GM21381 (cell line): ENCODE measurements at regions not wholly inside any gene's neighbourhood (a gene's known extent, or its start where the extent isn't known, plus 50 kb on each side); places are given as distances from the start of the nearest gene placed in this dataset.

ENCODE experiments used
- ATAC-seq: cut with Tn5 transposase; IDR thresholded peaks from one replicate; pipeline ENCODE4 v1.9.1; 2021; ENCODE audit warnings: mild to moderate bottlenecking, moderate library complexity; ENCODE audit not compliant: unreplicated experiment

GRCh38 chr12:42812086-42812485 lies 222.5 kb upstream of the PRICKLE1 start:
- no peak for ATAC-seq

- no peak for ATAC-seq
These were observed 220.5 kb upstream of the PRICKLE1 start for GRCh38 chr12:42810006-42810405.

GRCh38 chr12:42809226-42809625 lies 219.7 kb upstream of the PRICKLE1 start:
- ATAC-seq = no peak

- ATAC-seq = no peak
These were observed 218.2 kb upstream of the PRICKLE1 start for GRCh38 chr12:42807766-42808165.

- no peak for ATAC-seq
These were observed 217.7 kb upstream of the PRICKLE1 start for GRCh38 chr12:42807251-42807650.

GRCh38 chr12:42804928-42805327 lies 215.4 kb upstream of the PRICKLE1 start:
- no peak for ATAC-seq

GRCh38 chr12:42802785-42803189 lies 213.2 kb upstream of the PRICKLE1 start:
- no peak for ATAC-seq

- no peak for ATAC-seq
These were observed 211.7 kb upstream of the PRICKLE1 start for GRCh38 chr12:42801271-42801670.

GRCh38 chr12:42799966-42800365 lies 210.4 kb upstream of the PRICKLE1 start:
- ATAC-seq = no peak

GRCh38 chr12:42798811-42799438 lies 209.4 kb upstream of the PRICKLE1 start:
- no peak for ATAC-seq

- no peak for ATAC-seq
These were observed 205.3 kb upstream of the PRICKLE1 start for GRCh38 chr12:42794806-42795205.

GRCh38 chr12:42793166-42793565 lies 203.6 kb upstream of the PRICKLE1 start:
- ATAC-seq = no peak

- no peak for ATAC-seq
These were observed 202.7 kb upstream of the PRICKLE1 start for GRCh38 chr12:42792265-42792664.

GRCh38 chr12:42791399-42791798 lies 201.9 kb upstream of the PRICKLE1 start:
- no peak for ATAC-seq

- no peak for ATAC-seq
These were observed 201.2 kb upstream of the PRICKLE1 start for GRCh38 chr12:42790761-42791151.

GRCh38 chr12:42789808-42790760 lies 200.5 kb upstream of the PRICKLE1 start:
- no peak for ATAC-seq

- ATAC-seq = no peak
These were observed 197.0 kb upstream of the PRICKLE1 start for GRCh38 chr12:42786400-42787148.

GRCh38 chr12:42785944-42786343 lies 196.4 kb upstream of the PRICKLE1 start:
- ATAC-seq = no peak

GRCh38 chr12:42780671-42781070 lies 191.1 kb upstream of the PRICKLE1 start:
- no peak for ATAC-seq

- ATAC-seq = no peak
These were observed 189.8 kb upstream of the PRICKLE1 start for GRCh38 chr12:42779186-42779859.

- no peak for ATAC-seq
These were observed 186.8 kb upstream of the PRICKLE1 start for GRCh38 chr12:42776396-42776795.
